ENCODE measurements at regions not wholly inside any gene's neighbourhood (a gene's known extent, or its start where the extent isn't known, plus 50 kb on each side); places are given as distances from the start of the nearest gene placed in this dataset.
A peak's percentile ranks its signal among the peaks of the same experiment; 100 is the strongest.
"Not testable (repeated sequence)": the region's sequence is repeated elsewhere in the genome, so short reads cannot be mapped to it uniquely, and the experiment has no call there.

DNA sequence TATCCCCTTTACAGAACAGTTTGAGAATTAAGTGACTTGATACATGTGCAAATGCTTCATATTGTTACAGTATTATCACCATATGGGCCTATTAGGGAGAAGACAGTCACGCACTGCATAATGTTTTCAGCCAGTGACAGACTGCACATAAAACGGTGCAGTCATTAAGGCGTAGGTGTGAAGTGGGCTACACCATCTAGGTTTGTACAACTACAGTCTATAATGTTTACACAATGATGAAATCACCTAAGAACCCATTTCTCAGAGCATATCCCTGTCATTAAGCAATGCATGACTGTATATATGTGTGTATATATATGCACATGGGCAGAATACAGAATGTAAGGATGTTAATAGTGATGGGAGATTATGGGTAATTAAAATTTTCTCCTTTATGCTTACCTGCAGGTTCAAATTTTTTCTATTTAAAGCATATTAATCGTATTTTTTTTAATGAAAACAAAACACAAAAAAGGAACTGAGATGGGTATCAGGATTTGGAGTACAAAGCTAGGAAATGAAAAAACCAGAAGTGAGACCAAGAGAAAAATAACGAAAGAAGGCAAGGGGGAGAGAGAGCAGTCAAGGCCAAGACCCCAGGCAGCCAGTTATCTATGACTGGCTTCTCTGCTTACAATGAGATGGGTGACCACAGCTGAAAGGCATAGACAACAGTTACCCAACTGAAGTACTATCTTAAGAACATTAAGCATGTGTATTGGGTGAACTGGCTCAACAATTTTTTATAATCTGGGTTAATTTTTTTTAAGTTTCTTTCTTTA lies 122.9 kb upstream of the DAB1 start:
- Histone ChIP-seq H3K27me3 (ENCODE audit: control insufficient read depth in 3 of 3, insufficient read depth in 3 of 3, low read length in 3 of 3) (peaks cover 0 to under 1% (median 0%) of the 10 kb centered on the region in 3 donors), H3K4me3 (ENCODE audit: low read depth in 1 of 3, low read length in 3 of 3) (no peak overlapping the region), H3K4me1 (ENCODE audit: control insufficient read depth in 3 of 3, insufficient read depth in 2 of 3, low read depth in 1 of 3, low read length in 2 of 3) (no peaks in the 10 kb centered on the region), H3K9me3 (ENCODE audit: control insufficient read depth in 2 of 2, insufficient read depth in 1 of 2, low read depth in 1 of 2, low read length in 1 of 2) (no peaks in the 10 kb centered on the region), H3K27ac (ENCODE audit: low read depth in 1 of 3, low read length in 2 of 3) (no peak overlapping the region), H3K36me3 (ENCODE audit: control insufficient read depth in 3 of 3, insufficient read depth in 2 of 3, low read depth in 1 of 3, low read length in 3 of 3) (no peaks in the 10 kb centered on the region)
- no peak for FAIRE-seq
- 73 to 81% (median 77%) methylated on average over 5 of the region's 5 CpGs for WGBS, 3 donors
- DNase-seq: no peak

DNA sequence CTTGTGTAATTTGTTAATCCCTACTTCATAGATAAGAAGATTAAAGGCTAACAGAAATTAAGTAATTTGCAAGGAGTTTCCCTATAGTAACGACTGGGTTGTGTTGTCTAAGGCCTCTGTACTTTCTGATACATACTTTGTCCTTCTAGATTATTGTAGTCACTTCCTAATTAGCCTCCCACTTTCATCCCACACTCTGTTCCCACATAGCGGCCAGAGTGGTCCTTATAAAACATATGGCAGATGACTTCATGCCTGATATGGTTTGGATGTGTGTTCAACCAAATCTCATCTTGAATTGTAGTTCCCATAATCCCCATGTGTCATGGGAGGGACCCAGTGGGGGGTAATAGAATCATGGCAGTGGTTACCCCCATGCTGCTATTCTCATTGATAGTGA lies 120.5 kb upstream of the DAB1 start:
- H3K4me1 ChIP-seq (ENCODE audit: control insufficient read depth in 3 of 3, insufficient read depth in 2 of 3, low read depth in 1 of 3, low read length in 2 of 3): no peaks in the 10 kb centered on the region
- H3K27me3 ChIP-seq (ENCODE audit: control insufficient read depth in 3 of 3, insufficient read depth in 3 of 3, low read length in 3 of 3): no peaks in the 10 kb centered on the region
- no peak for FAIRE-seq
- no peak overlapping the region for H3K27ac ChIP-seq (ENCODE audit: low read depth in 1 of 3, low read length in 2 of 3)
- no peak for DNase-seq
- WGBS, 3 donors: 7 to 22% (median 15%) methylated on average over 2 of the region's 2 CpGs
- H3K36me3 ChIP-seq (ENCODE audit: control insufficient read depth in 3 of 3, insufficient read depth in 2 of 3, low read depth in 1 of 3, low read length in 3 of 3): no peaks in the 10 kb centered on the region
- H3K9me3 ChIP-seq (ENCODE audit: control insufficient read depth in 2 of 2, insufficient read depth in 1 of 2, low read depth in 1 of 2, low read length in 1 of 2): no peaks in the 10 kb centered on the region
- H3K4me3 ChIP-seq (ENCODE audit: low read depth in 1 of 3, low read length in 3 of 3): no peak overlapping the region

DNA sequence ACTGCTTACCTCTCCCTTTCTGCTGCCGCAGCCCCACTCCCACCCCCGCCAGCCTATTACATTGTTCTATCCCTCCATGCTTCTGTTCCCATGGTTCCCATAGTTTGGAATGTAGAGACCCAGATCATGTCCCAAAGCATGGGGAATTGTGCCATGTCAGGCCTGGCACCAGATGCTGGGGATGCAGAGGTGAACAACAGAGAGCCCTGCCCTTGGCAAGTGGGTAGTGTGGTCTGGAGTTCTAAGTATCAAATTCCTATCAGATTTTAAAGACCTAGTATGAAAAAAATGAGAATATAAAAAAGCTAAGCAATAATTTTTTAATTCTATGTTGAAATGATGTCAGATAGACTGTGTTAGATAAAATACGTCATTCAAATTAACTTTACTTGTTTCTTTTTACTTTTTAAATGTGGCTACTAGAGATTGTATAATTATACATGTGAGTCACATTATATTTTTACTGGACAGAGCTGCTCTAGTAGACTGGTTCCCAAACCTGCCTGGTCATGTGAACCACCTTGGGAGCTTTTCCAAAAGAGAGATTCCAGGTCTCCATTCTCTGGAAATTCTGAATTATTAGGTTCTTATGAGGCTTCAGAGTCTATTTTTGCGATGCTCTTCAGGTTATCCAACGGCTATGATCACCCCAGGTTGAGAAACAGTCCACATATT lies 113.0 kb upstream of the DAB1 start:
- FAIRE-seq (no peak), DNase-seq (no peak)
- Histone ChIP-seq H3K27ac (ENCODE audit: low read depth in 1 of 3, low read length in 2 of 3) (no peak overlapping the region), H3K4me3 (ENCODE audit: low read depth in 1 of 3, low read length in 3 of 3) (no peak overlapping the region), H3K27me3 (ENCODE audit: control insufficient read depth in 3 of 3, insufficient read depth in 3 of 3, low read length in 3 of 3) (no peaks in the 10 kb centered on the region), H3K36me3 (ENCODE audit: control insufficient read depth in 3 of 3, insufficient read depth in 2 of 3, low read depth in 1 of 3, low read length in 3 of 3) (no peaks in the 10 kb centered on the region), H3K9me3 (ENCODE audit: control insufficient read depth in 2 of 2, insufficient read depth in 1 of 2, low read depth in 1 of 2, low read length in 1 of 2) (no peaks in the 10 kb centered on the region), H3K4me1 (ENCODE audit: control insufficient read depth in 3 of 3, insufficient read depth in 2 of 3, low read depth in 1 of 3, low read length in 2 of 3) (no peaks in the 10 kb centered on the region)
- 79 to 85% (median 84%) methylated on average over 5 of the region's 5 CpGs for WGBS, 3 donors

DNA sequence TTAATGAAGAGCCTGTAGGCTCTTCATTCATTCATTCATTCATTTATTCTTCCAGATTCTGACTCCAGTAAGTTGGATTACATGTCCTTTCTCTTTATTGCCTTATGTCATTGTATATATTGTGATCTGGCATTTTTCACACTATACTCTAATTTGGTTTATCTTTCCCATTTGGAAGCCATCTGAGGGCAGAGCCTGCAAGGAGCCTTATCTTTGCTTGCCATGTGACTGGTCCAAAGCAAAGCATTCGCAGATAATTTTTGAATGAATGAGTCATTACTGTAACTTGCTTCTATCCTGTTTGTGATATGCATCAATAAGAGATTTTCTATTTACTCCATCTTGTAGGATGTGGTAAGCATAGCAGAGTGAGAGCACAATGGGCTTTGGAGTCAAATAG lies 108.4 kb upstream of the DAB1 start:
- no peak for FAIRE-seq
- Histone ChIP-seq H3K36me3 (ENCODE audit: control insufficient read depth in 3 of 3, insufficient read depth in 2 of 3, low read depth in 1 of 3, low read length in 3 of 3) (no peaks in the 10 kb centered on the region), H3K27me3 (ENCODE audit: control insufficient read depth in 3 of 3, insufficient read depth in 3 of 3, low read length in 3 of 3) (no peaks in the 10 kb centered on the region), H3K4me1 (ENCODE audit: control insufficient read depth in 3 of 3, insufficient read depth in 2 of 3, low read depth in 1 of 3, low read length in 2 of 3) (no peaks in the 10 kb centered on the region), H3K27ac (ENCODE audit: low read depth in 1 of 3, low read length in 2 of 3) (no peak overlapping the region), H3K4me3 (ENCODE audit: low read depth in 1 of 3, low read length in 3 of 3) (no peak overlapping the region), H3K9me3 (ENCODE audit: control insufficient read depth in 2 of 2, insufficient read depth in 1 of 2, low read depth in 1 of 2, low read length in 1 of 2) (no peaks in the 10 kb centered on the region)
- no peak for DNase-seq
- WGBS, 3 donors: 78 to 87% (median 82%) methylated on average over 1 of the region's 1 CpG

DNA sequence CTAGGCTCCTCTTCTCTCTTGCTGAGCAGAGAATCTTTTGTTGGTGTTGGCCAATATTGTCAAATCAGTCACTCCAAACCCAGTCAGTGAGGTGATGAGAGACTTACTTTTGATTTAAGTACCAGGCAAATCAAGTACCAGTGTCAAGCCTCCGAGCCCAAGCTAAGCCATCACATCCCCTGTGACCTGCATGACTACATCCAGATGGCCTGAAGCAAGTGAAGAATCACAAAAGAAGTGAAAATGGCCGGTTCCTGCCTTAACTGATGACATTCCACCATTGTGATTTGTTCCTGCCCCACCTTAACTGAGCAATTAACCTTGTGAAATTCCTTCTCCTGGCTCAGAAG lies 107.0 kb upstream of the DAB1 start:
- H3K4me1 ChIP-seq (ENCODE audit: control insufficient read depth in 3 of 3, insufficient read depth in 2 of 3, low read depth in 1 of 3, low read length in 2 of 3); H3K9me3 ChIP-seq (ENCODE audit: control insufficient read depth in 2 of 2, insufficient read depth in 1 of 2, low read depth in 1 of 2, low read length in 1 of 2); H3K27ac ChIP-seq (ENCODE audit: low read depth in 1 of 3, low read length in 2 of 3); FAIRE-seq; DNase-seq; H3K36me3 ChIP-seq (ENCODE audit: control insufficient read depth in 3 of 3, insufficient read depth in 2 of 3, low read depth in 1 of 3, low read length in 3 of 3); H3K4me3 ChIP-seq (ENCODE audit: low read depth in 1 of 3, low read length in 3 of 3); H3K27me3 ChIP-seq (ENCODE audit: control insufficient read depth in 3 of 3, insufficient read depth in 3 of 3, low read length in 3 of 3): not testable (repeated sequence)
- 56 to 87% (median 64%) methylated on average over 2 of the region's 2 CpGs for WGBS, 3 donors

DNA sequence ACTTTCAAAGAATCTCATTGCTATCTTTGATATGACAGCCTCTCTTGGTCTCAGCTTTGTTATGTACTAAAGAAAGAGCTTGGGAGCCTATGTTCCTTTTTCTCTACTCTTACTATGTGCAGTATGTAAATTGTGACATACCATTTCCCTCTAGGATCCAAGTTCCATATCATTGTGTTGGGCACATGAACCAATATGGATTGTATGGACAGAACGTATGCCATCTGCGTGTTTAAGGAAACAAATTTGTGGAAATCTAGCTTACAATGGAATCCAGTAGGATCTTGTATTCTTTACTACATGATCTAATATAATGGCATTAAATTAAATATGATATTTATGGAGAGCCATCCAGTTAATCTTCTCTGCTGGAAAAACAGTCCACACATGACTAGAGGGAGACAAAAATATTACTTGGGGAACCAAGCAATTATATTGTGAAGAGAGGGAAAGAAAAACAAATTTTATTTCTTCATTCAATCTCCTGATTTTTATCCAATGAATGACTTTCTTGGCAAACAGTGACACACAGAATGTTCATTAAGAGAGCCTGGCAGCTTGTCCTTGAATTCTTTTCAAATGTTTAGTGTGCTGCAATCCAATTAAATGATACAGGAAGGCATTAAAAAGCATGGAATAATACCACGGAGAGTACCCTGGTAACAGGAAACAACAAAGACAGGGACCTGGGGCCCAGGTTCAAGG lies 106.5 kb upstream of the DAB1 start:
- no peaks in the 10 kb centered on the region for H3K4me1 ChIP-seq (ENCODE audit: control insufficient read depth in 3 of 3, insufficient read depth in 2 of 3, low read depth in 1 of 3, low read length in 2 of 3)
- DNase-seq (no peak), FAIRE-seq (no peak)
- no peak overlapping the region for H3K27ac ChIP-seq (ENCODE audit: low read depth in 1 of 3, low read length in 2 of 3)
- no peaks in the 10 kb centered on the region for H3K36me3 ChIP-seq (ENCODE audit: control insufficient read depth in 3 of 3, insufficient read depth in 2 of 3, low read depth in 1 of 3, low read length in 3 of 3)
- no peaks in the 10 kb centered on the region for H3K27me3 ChIP-seq (ENCODE audit: control insufficient read depth in 3 of 3, insufficient read depth in 3 of 3, low read length in 3 of 3)
- 84 to 90% (median 85%) methylated on average over 3 of the region's 3 CpGs for WGBS, 3 donors
- H3K9me3 ChIP-seq (ENCODE audit: control insufficient read depth in 2 of 2, insufficient read depth in 1 of 2, low read depth in 1 of 2, low read length in 1 of 2): no peaks in the 10 kb centered on the region
- no peak overlapping the region for H3K4me3 ChIP-seq (ENCODE audit: low read depth in 1 of 3, low read length in 3 of 3)

DNA sequence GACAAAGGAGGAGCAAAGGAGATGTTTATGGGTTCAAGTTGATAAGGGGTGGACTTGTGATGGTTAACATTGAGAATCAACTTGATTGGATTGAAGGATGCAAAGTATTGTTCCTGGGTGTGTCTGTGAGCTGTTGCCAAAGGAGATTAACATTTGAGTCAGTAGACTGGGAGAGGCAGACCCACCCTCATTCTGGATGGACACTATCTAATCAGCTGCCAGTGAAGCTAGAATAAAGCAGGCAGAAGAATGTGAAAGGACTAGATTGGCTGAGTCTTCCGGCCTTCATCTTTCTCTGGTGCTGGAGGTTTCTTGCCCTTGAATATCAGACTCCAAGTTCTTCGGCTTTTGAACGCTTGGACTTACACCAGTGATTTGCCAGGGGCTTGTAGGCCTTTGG lies 98.7 kb upstream of the DAB1 start:
- 80 to 91% (median 89%) methylated on average over 3 of the region's 3 CpGs for WGBS, 3 donors
- DNase-seq: peak in 1 of 2 donors; percentile 8
- H3K4me3 ChIP-seq (ENCODE audit: low read depth in 1 of 3, low read length in 3 of 3): no peak overlapping the region
- no peaks in the 10 kb centered on the region for H3K27me3 ChIP-seq (ENCODE audit: control insufficient read depth in 3 of 3, insufficient read depth in 3 of 3, low read length in 3 of 3)
- H3K4me1 ChIP-seq (ENCODE audit: control insufficient read depth in 3 of 3, insufficient read depth in 2 of 3, low read depth in 1 of 3, low read length in 2 of 3): no peaks in the 10 kb centered on the region
- H3K9me3 ChIP-seq (ENCODE audit: control insufficient read depth in 2 of 2, insufficient read depth in 1 of 2, low read depth in 1 of 2, low read length in 1 of 2): no peaks in the 10 kb centered on the region
- no peak for FAIRE-seq
- no peaks in the 10 kb centered on the region for H3K36me3 ChIP-seq (ENCODE audit: control insufficient read depth in 3 of 3, insufficient read depth in 2 of 3, low read depth in 1 of 3, low read length in 3 of 3)
- no peak overlapping the region for H3K27ac ChIP-seq (ENCODE audit: low read depth in 1 of 3, low read length in 2 of 3)

DNA sequence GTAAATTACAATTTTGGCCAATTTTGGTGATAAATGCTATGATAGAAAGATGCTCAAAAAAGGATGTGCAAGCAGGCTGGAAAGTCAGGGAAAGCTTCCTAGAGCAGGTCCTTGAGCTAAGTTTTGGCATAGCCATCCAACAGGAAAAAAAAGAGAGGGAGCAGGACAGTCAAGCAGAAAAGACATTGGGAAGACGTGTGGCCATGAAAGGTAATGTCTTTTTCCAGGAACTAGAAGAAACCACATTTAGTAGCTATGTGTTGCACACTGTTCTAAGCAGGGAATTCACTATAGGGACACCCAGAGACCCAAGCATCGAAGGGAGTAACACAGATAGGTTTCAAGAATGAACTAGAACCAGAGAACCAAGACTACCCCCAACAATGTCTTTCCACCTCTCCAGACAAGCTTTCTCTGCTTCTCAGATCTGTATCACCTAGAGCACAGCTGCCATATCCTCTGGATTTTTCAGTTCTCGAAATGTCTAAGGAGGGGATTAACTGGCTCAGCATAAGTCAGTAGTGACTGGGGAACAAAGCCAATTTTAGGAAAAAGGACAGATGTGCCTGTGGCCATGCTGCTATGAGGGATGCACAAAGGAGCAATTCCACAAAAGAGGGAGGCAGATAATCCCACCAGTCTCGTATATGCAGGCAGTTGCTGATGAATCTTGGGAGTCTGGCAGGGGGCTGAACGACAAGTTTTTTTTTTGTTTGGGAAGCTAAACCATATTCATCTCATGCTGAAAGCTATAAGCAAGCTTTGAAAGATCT lies 97.1 kb upstream of the DAB1 start:
- no peaks in the 10 kb centered on the region for H3K9me3 ChIP-seq (ENCODE audit: control insufficient read depth in 2 of 2, insufficient read depth in 1 of 2, low read depth in 1 of 2, low read length in 1 of 2)
- H3K27ac ChIP-seq (ENCODE audit: low read depth in 1 of 3, low read length in 2 of 3): no peak overlapping the region
- H3K36me3 ChIP-seq (ENCODE audit: control insufficient read depth in 3 of 3, insufficient read depth in 2 of 3, low read depth in 1 of 3, low read length in 3 of 3): no peaks in the 10 kb centered on the region
- FAIRE-seq: no peak
- DNase-seq: no peak
- whole genome bisulfite sequencing, 3 donors: 53 to 71% (median 69%) methylated on average over 5 of the region's 5 CpGs
- H3K4me1 ChIP-seq (ENCODE audit: control insufficient read depth in 3 of 3, insufficient read depth in 2 of 3, low read depth in 1 of 3, low read length in 2 of 3): no peaks in the 10 kb centered on the region
- H3K4me3 ChIP-seq (ENCODE audit: low read depth in 1 of 3, low read length in 3 of 3): no peak overlapping the region
- no peaks in the 10 kb centered on the region for H3K27me3 ChIP-seq (ENCODE audit: control insufficient read depth in 3 of 3, insufficient read depth in 3 of 3, low read length in 3 of 3)

All from small intestine (tissue), 7 donors.